Activated CD8-positive, alpha-beta memory T cell treated with anti-CD3 and anti-CD28 coated beads, Interleukin-2, amount 50 U/mL, for 48 hours (primary cell): ENCODE measurements at regions not wholly inside any gene's neighbourhood (a gene's known extent, or its start where the extent isn't known, plus 50 kb on each side); places are given as distances from the start of the nearest gene placed in this dataset.
"Not testable (repeated sequence)": the region's sequence is repeated elsewhere in the genome, so short reads cannot be mapped to it uniquely, and the experiment has no call there.

Experiments
- DNase-seq: peaks from one replicate; pipeline ENCODE4 v3.0.0-alpha.2; 2020

DNA sequence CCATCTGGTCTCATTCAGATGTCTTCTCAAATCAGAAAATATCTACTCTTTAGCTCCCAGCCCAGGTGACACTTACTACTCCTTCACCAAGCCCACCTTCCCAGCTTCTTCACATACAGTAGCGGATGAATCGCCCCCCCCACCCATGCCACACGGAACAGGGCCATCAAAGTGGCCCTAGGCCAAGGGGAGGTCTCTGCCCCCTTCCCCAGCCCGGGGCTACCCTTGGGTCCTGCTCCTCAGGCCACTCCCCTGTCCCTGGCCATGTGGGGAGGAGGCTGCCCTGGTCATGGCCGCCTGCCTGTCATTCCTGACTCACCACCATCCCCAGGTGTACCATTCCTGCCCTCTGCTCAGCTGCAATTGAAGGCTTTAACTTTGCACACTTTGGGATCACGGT, 142.8 kb downstream of the NECTIN1 start:
- no peak for DNase-seq

GRCh38 chr11:119585043-119585781, 143.8 kb downstream of the NECTIN1 start:
- DNase-seq: no peak

DNA sequence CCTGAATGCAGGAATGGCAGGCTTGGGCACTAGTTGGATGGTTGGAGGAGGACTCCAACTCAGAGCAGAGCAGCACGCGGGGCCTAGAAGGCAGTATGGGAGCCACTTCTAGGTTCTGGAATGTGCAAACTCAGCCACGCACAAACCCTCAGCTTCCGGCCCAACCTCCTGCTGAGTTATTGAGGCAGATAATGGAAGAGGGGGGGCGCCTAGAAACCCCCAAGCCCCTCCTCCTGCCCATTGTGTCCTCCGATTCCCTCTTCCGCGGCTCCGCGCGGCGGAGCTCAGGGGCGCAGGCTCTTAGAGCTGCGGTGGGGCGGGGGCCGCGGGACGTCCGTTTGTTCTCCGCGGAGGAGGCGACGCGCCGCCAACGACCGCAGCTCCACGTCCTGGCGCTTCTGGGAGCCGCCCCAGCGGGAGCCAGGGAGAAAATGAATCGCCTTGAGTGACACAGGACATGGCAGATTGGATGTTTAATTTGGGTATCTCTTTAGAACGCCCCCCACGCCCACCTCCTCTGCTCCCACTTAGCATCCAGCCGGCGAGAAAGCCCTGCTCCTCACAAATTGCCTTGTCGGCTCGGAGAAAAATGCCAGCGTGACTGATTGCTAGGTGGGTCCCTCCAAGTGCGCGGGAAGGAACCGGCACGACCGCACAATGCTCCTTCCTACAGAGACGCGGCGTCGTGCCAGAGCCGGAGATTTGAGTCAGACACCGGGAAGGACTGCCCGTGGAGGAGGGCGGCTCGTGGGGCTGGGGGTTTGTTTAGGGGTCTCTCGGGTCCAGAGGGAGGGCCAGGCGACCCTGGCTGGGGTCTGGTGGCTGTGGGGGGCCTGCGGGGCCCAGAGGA, 144.6 kb downstream of the NECTIN1 start:
- DNase-seq: no peak

GRCh38 chr11:119583585-119583984, 145.4 kb downstream of the NECTIN1 start:
- peak; percentile 42 for DNase-seq

DNA sequence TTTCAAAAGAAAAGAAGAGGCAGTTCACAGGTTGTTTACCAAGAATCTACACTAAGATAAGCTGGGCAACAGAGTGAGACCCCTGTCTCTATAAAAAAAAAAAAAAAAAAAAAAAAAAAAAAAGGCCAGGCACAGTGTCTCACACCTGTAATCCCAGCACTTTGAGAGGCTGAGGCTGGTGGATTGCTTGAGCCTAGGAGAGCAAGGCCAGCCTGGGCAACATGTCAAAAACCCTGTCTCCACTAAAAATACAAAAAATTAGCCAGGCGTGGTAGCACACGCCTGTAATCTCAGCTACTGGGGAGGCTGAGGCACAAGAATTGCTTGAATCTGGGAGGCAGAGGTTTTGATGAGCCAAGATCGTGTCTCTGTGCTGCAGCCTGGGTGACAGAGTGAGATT, 147.6 kb downstream of the NECTIN1 start:
- not testable (repeated sequence) for DNase-seq

- no peak for DNase-seq
Measured at GRCh38 chr11:119580751-119581150, 148.2 kb downstream of the NECTIN1 start.

DNA sequence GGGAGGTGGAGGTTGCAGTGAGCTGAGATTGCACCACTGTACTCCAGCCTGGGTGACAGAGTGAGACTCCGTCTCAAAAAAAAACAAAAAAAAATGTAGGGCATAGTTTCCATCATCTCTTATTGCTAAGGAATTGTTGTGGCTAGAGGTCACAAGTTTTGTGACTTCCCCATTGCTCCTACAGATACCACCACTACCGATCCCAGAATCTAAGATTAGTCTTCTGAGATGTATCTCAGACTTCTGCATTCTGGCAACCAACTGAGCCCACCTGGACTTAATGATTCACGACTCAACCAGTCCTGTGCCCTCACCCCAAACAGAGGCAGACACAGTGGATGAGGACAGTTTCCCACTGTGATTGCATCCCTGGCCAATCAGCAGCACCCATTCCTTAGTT, 148.9 kb downstream of the NECTIN1 start:
- peak; percentile 4 for DNase-seq

GRCh38 chr11:119578521-119579191, 150.3 kb downstream of the NECTIN1 start:
- no peak for DNase-seq

GRCh38 chr11:119573858-119574257, 150.9 kb upstream of the THY1 start:
- DNase-seq: no peak

GRCh38 chr11:119572481-119573424, 149.8 kb upstream of the THY1 start:
- no peak for DNase-seq

GRCh38 chr11:119571311-119571710, 148.3 kb upstream of the THY1 start:
- no peak for DNase-seq

GRCh38 chr11:119567688-119568582, 145.0 kb upstream of the THY1 start:
- DNase-seq: no peak

DNA sequence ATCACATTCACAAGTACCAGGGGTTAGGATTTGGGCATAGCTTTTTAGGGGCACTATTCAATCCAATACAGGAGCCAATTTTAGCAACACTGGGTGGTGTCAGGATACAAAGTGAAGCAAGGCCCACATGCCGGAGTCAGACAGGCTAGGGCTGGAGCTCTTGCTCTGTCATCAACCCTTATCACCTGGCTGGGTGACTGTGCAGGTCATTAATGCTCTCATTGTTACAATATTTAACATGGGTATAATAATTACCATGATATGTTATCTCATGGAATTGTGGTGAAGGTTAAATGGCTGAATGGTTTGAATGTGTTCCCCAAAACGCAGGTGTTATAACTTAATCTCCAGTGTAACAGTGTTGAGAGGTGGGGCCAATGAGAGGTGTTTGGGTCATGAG, 143.3 kb upstream of the THY1 start:
- no peak for DNase-seq

GRCh38 chr11:119565693-119566092, 142.7 kb upstream of the THY1 start:
- DNase-seq: not testable (repeated sequence)

GRCh38 chr11:119560961-119561360, 138.0 kb upstream of the THY1 start:
- no peak for DNase-seq

DNA sequence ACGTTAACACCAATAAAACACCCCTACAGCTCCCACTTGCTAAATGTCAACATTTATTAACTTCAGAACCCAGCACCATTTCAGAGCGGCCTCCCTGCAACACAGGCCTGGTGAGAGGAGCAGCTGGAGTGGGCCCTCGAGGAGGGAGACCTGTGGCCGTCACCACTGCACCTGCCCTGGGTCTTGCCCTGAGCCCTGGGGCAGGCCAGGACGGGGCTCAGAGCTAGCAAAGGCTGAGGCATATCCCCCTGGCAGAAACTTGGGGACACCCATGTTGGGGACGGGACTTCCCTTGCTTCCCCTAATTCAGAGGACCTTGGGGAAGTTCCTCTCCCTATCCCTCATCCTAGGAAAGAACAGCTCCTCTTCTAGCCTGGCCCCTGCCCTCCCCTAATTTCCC, 137.3 kb upstream of the THY1 start:
- DNase-seq: no peak

DNA sequence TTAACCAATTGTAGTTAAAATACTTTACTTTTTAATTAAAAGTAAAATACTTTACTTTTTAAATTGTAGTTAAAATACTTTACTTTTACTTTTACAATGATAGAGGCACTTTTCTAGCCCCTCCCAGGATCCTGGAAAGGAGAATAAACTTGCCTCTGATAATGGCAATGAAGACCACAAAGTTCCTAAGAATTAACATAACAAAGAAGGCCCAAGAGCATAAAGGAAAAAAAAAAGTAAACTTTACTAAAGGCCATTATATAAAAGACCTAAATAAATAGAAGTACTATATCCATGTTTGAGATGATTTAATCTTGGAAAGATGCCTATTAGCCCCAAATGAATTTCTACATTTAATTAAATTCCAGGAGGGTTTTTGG, 129.1 kb upstream of the THY1 start:
- no peak for DNase-seq

- DNase-seq: no peak
Measured at GRCh38 chr11:119551420-119552105, 128.6 kb upstream of the THY1 start.

DNA sequence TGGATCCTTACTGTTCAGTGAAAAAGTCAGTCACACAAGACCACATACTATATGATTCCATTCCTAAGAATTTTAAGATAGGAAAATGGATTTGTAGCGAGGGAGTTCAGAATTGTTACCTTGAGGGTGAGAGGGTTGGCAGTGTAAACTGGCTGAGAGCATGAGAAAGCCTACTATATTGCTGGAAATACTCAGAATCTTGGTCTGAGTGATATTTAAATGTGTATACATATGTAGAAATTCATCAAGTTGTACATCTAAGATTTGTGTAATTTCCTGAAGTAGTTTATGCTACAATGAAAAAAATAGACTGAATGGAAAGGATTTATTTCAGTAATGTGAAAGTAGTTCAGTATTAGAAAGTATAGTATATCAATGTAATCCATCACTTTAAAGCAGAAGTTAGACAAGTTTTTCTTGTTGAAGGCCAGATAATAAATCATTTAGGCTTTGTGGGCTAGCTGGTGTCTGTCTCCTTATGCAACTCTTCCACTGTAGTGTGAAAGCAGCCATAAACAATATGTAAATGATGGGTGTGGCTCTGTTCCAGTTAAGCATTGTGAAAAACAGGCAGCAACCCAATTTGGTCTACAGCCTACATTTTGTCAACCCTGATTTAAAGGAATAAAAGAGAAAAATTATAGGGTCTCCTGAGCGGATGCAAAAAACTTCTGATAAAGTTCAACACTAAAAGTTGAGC, 127.2 kb upstream of the THY1 start:
- DNase-seq: no peak

DNA sequence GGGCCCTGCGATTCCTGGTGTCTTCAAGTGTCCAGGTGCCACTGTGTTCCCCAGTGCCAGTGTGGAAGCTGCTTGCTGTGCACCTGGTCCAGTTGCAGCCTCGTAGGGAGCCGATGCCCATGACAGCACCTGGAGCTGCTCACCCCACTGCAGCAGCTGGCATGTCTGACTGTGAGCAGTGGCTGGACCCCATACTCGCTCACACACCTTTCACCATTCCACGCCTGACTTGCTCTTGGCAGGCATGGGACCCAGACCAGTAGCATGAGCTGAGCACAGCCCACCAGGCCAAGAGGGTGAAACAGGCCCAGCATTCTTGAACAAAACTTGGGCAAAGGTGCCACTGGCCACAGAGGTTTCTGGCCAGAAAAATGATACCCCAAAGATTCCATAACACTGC, 124.5 kb upstream of the THY1 start:
- no peak for DNase-seq
